GM12874 (cell line): ENCODE measurements at regions not wholly inside any gene's neighbourhood (a gene's known extent, or its start where the extent isn't known, plus 50 kb on each side); places are given as distances from the start of the nearest gene placed in this dataset.

ENCODE experiments used
- TF ChIP-seq, protein P1 (sequence below): IDR thresholded peaks from 2 replicates; pipeline ENCODE4 v1.5.1; 2011; ENCODE audit warnings: low read depth, mild to moderate bottlenecking, control low read depth, low read length, moderate library complexity; ENCODE audit not compliant: insufficient read depth

DNA sequence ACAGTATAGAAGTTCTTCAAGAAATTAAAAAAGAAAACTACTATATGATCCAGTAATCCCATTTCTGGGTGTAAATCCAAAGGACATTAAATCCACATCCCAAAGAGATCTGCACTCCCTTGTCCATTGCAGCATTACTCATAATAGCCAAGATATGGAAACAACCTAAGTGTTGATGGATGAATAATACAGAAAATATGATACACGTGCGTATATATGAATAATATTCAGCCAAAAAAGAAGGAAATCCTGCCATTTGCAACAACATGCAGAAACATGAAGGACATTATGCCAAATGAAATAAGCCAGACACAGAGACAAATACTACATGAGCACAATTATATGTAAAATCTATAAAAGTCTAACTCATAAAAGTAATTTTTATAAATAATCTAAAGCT lies 306.3 kb upstream of the ANO3 start:
- TF ChIP-seq, protein P1, sequence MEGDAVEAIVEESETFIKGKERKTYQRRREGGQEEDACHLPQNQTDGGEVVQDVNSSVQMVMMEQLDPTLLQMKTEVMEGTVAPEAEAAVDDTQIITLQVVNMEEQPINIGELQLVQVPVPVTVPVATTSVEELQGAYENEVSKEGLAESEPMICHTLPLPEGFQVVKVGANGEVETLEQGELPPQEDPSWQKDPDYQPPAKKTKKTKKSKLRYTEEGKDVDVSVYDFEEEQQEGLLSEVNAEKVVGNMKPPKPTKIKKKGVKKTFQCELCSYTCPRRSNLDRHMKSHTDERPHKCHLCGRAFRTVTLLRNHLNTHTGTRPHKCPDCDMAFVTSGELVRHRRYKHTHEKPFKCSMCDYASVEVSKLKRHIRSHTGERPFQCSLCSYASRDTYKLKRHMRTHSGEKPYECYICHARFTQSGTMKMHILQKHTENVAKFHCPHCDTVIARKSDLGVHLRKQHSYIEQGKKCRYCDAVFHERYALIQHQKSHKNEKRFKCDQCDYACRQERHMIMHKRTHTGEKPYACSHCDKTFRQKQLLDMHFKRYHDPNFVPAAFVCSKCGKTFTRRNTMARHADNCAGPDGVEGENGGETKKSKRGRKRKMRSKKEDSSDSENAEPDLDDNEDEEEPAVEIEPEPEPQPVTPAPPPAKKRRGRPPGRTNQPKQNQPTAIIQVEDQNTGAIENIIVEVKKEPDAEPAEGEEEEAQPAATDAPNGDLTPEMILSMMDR = no peak

DNA sequence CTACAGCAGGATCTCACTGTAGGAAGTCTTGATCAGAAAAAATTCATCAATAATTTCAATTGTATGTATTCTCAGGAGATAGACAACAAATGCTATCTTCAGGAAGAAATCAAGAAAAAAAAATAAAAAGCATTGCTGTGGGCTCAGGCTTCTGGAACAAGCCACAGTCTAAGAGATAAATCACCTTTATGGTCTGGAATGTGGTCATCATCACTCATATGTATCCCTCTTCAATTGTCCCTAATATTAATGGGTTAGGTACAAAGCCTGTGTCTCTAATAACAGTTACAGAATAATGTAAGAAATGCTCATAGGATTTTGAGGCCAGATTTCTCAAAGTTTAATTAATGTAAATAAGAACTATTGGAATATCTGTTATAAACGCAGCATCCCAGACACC lies 305.9 kb upstream of the ANO3 start:
- TF ChIP-seq, protein P1 = no peak

DNA sequence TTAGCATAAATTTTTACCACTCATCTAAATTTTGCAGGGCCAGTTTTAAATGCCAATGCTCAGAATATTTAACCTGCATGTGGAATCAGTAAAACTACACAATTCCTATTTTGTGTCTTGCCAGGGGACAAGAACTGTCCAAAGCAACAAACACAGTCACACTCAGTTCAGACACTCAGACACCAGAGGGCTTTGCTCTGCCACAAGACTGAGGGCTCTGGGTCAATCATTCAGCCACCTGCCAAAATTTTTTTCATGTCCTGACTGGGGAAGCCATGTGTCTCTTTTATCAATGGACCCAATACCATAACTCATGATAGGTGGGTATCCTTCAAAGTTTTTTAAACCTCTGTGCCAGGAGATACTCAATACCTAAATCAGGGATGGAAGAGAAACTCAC lies 304.0 kb upstream of the ANO3 start:
- TF ChIP-seq, protein P1 = 0 out of 2 replicates have a peak, but pooled peaks have one; percentile 8

DNA sequence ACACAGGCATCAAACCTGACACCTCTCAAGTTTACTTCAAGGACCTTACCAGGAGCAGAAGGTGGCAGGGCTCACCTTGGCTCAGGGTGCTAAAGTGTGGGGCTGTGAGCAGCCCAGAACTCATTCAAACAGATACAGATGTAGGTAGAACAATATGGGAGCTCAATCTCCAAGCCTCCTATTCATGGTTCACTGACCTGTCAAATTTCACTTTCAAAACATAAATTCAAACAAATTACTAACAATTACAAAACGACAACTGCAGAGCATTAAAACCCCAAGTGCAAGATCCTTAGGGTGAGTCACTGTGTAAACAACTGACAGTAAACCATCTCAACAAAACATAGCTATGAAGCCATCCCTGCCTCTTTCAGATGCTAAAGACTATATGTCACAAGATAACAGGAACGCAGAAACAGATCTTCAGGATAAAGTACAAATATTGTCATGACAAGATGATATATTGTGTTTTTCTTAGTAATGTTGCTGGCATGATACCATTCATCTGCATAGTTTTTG lies 303.5 kb upstream of the ANO3 start:
- TF ChIP-seq, protein P1 = no peak

DNA sequence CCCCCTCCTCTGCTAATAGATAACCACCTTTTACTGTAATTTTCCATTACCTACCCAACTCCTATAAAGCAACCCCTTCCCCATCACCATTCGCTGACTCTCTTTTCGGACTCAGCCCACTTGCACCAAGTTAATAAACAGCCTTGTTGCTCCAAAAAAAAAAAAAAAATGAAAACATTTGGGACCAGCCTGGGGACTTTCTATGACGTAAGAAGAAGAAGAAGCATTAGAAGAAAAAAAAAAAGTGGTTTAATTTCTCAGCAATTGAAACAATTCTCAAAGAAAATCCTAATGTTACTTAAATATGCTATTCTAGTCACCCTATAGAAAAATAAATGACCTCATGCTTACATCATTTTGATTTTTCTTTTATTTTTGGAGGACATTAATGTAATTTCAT lies 301.5 kb upstream of the ANO3 start:
- TF ChIP-seq, protein P1 = no peak

DNA sequence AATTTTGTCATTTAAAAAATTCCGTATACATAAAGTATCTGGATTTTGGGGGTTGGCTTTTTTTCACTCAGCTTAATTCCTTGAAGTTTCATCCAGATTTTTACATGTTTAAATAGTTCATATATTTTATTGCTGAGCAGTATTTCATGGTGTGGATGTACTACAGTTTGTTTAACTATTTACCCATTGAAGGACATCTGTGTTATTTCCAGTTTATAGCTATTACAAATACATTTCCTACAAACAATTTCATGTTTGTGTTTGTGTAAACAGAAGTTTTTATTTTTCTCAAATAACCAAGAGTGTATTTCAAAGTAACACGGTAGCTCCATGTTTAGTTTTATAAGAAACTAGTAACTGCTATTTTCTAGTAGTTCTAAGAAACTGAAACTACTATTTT lies 299.7 kb upstream of the ANO3 start:
- TF ChIP-seq, protein P1 = no peak

DNA sequence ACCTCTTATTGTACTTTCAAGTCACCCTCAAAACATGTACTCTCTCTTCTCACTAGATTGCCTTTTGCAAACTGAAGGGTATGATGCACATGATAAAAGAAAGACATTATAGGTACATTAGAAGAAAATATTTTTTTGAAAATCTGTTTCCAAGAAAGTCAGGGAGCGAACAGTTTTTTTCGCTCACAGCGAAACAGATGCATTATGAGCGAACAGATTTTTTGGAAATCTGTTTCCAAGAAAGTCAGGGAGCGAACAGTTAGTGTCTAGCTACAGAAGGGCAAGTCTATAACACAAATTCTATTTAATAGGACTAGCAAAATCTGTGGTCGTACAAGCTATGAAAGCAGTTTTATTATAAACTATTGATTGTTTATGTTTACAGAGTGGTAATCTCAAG lies 296.2 kb upstream of the ANO3 start:
- TF ChIP-seq, protein P1 = no peak
